ENCODE measurements at regions not wholly inside any gene's neighbourhood (a gene's known extent, or its start where the extent isn't known, plus 50 kb on each side); places are given as distances from the start of the nearest gene placed in this dataset.
"Not testable (repeated sequence)": the region's sequence is repeated elsewhere in the genome, so short reads cannot be mapped to it uniquely, and the experiment has no call there.

DNA sequence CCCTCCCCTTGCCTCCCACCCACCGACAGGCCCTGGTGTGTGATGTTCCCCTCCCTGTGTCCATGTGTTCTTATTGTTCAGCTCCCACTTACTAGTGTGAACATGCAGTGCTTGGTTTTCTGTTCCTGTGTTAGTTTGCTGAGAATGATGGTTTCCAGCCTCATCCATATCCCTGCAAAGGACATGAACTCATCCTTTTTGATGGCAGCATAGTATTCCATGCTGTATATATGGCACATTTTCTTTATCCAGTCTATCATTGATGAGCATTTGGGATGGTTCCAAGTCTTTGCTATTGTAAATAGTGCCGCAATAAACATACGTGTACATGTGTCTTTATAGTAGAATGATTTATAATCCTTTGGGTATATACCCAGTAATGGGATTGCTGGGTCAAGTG is 538.1 kb upstream of the ZNF804A start:
- intact Hi-C loops (cut with micrococcal nuclease), result loop anchor here (10.0 kb wide), 1 partner anchor 1225 kb away; no protein-coding TSS in a partner anchor
- H3K9ac ChIP-seq (ENCODE audit: low read length); H3K9me3 ChIP-seq (ENCODE audit: control insufficient read depth in 1 of 2, insufficient read depth in 1 of 2, low read depth in 1 of 2, low read length in 2 of 2); H3K4me3 ChIP-seq (replicated peaks in 1 of 2; ENCODE audit: low read depth in 1 of 2, low read length in 2 of 2); H3K79me2 ChIP-seq (ENCODE audit: insufficient read depth, low read length); DNase-seq (ENCODE audit: low read depth, low spot score); H3K27me3 ChIP-seq (ENCODE audit: insufficient read depth, low read length); H3K9me2 ChIP-seq (ENCODE audit: insufficient read depth); H2AFZ ChIP-seq (ENCODE audit: low read depth, low read length, poor library complexity, severe bottlenecking); RAD21 ChIA-PET (ENCODE audit: low non-redundant PET in 1 of 2, low total read pairs in 2 of 2, uncharacterized antibody in 2 of 2, unreplicated experiment in 2 of 2); CTCF ChIA-PET; POLR2A ChIA-PET; H3K4me1 ChIP-seq (ENCODE audit: control insufficient read depth in 1 of 2, insufficient read depth in 2 of 2, low read length in 2 of 2); H3K36me3 ChIP-seq (ENCODE audit: control insufficient read depth in 1 of 2, insufficient read depth in 2 of 2, low read length in 2 of 2); ATAC-seq; H3K27ac ChIP-seq (ENCODE audit: low read depth, low read length); H3K4me2 ChIP-seq (ENCODE audit: low read length); H4K20me1 ChIP-seq (ENCODE audit: insufficient read depth); BruUV-seq (replicated peaks): not testable (repeated sequence)

DNA sequence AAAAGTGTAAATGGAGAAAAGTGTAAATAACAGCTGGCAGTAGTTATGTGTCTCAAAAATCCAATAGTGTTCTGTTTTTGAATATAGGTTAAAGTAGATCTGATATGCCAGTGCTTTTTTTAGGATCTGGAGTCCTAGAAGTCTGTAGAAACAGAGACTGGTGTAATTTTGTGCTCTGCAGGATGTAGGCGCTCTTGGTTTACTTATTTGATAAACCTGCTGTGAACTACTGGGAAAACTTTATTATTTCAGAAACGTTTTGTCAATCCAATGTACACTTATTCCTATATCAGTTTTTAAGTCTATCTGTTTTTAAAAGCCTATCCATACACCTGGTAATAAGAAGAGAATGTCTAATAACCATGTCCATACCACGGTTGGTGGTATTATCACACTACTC is 530.8 kb upstream of the ZNF804A start:
- no peak overlapping the region for H3K9ac ChIP-seq (ENCODE audit: low read length)
- peak overlapping the region; percentile 22 for H2AFZ ChIP-seq (ENCODE audit: low read depth, low read length, poor library complexity, severe bottlenecking)
- H3K79me2 ChIP-seq (ENCODE audit: insufficient read depth, low read length), result no peaks in the 10 kb centered on the region
- DNase-seq (ENCODE audit: low read depth, low spot score) (no peak), ATAC-seq (peak; percentile 42; the same call in 1 of the 2 replicates)
- no peaks in the 10 kb centered on the region for H4K20me1 ChIP-seq (ENCODE audit: insufficient read depth)
- no peaks in the 10 kb centered on the region for H3K27me3 ChIP-seq (ENCODE audit: insufficient read depth, low read length)
- H3K27ac ChIP-seq (ENCODE audit: low read depth, low read length), result no peak overlapping the region
- H3K4me2 ChIP-seq (ENCODE audit: low read length), result no peak overlapping the region
- H3K9me2 ChIP-seq (ENCODE audit: insufficient read depth), result peaks cover 4% of the 10 kb centered on the region; the same call in 1 of the 2 replicates
- intact Hi-C loops (cut with micrococcal nuclease), result loop anchor here (10.0 kb wide), 1 partner anchor 1217 kb away; no protein-coding TSS in a partner anchor
- RAD21 ChIA-PET (ENCODE audit: low non-redundant PET in 1 of 2, low total read pairs in 2 of 2, uncharacterized antibody in 2 of 2, unreplicated experiment in 2 of 2), result no interaction called here
- TF ChIP-seq RAD21 (IDR thresholded peaks at IDR 0.05; ENCODE audit: low read depth) (peak; percentile 50), CEBPB (IDR thresholded peaks at IDR 0.05; ENCODE audit: low read depth) (no peak)
- TF ChIP-seq, protein P1, sequence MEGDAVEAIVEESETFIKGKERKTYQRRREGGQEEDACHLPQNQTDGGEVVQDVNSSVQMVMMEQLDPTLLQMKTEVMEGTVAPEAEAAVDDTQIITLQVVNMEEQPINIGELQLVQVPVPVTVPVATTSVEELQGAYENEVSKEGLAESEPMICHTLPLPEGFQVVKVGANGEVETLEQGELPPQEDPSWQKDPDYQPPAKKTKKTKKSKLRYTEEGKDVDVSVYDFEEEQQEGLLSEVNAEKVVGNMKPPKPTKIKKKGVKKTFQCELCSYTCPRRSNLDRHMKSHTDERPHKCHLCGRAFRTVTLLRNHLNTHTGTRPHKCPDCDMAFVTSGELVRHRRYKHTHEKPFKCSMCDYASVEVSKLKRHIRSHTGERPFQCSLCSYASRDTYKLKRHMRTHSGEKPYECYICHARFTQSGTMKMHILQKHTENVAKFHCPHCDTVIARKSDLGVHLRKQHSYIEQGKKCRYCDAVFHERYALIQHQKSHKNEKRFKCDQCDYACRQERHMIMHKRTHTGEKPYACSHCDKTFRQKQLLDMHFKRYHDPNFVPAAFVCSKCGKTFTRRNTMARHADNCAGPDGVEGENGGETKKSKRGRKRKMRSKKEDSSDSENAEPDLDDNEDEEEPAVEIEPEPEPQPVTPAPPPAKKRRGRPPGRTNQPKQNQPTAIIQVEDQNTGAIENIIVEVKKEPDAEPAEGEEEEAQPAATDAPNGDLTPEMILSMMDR (IDR thresholded peaks at IDR 0.05 in 2 of 3, conservative IDR thresholded peaks at IDR 0.05 in 1 of 3; ENCODE audit: borderline replicate concordance in 1 of 3, insufficient read depth in 1 of 3, low read depth in 2 of 3, low read length in 2 of 3), result peak in 2 of 3 experiments; percentile 35 to 49; a peak in 4 of 6 replicates
- POLR2A ChIA-PET, result no interaction called here
- no peaks in the 10 kb centered on the region for H3K9me3 ChIP-seq (ENCODE audit: control insufficient read depth in 1 of 2, insufficient read depth in 1 of 2, low read depth in 1 of 2, low read length in 2 of 2)
- BruUV-seq (replicated peaks), result no TSS peak
- no peak overlapping the region for H3K4me3 ChIP-seq (replicated peaks in 1 of 2; ENCODE audit: low read depth in 1 of 2, low read length in 2 of 2)
- H3K4me1 ChIP-seq (ENCODE audit: control insufficient read depth in 1 of 2, insufficient read depth in 2 of 2, low read length in 2 of 2), result no peaks in the 10 kb centered on the region
- no peaks in the 10 kb centered on the region for H3K36me3 ChIP-seq (ENCODE audit: control insufficient read depth in 1 of 2, insufficient read depth in 2 of 2, low read length in 2 of 2)
- CTCF ChIA-PET, result no interaction called here
